H54 (cell line): ENCODE measurements at regions not wholly inside any gene's neighbourhood (a gene's known extent, or its start where the extent isn't known, plus 50 kb on each side); places are given as distances from the start of the nearest gene placed in this dataset.

ENCODE experiments used
- DNase-seq: peaks from one replicate; pipeline ENCODE4 v3.0.0; 2011; ENCODE audit warnings: low spot score, mixed read lengths; ENCODE audit not compliant: insufficient read length
- FAIRE-seq: peaks from 3 replicates; lab custom pipeline; 2011; peaks lifted over from hg19 to GRCh38; lab: Jason Lieb, UNC
- POLR2A ChIP-seq: IDR thresholded peaks from 2 replicates; pipeline ENCODE4 v1.6.1; 2011; ENCODE audit warnings: low read depth, mild to moderate bottlenecking, low read length

GRCh38 chr6:165999279-165999678 is 168.4 kb downstream of the TBXT start:
- FAIRE-seq, result no peak
- TF ChIP-seq POLR2A, result no peak
- no peak for DNase-seq

GRCh38 chr6:165998072-165998471 is 169.6 kb downstream of the TBXT start:
- DNase-seq, result no peak
- FAIRE-seq, result no peak
- no peak for TF ChIP-seq POLR2A

GRCh38 chr6:165991341-165991740 is 176.3 kb downstream of the TBXT start:
- FAIRE-seq (no peak), DNase-seq (no peak)
- TF ChIP-seq POLR2A, result no peak

- TF ChIP-seq POLR2A, result no peak
- FAIRE-seq (no peak), DNase-seq (no peak)
These were observed 177.4 kb downstream of the TBXT start for GRCh38 chr6:165990216-165990615.

- DNase-seq (no peak), FAIRE-seq (no peak)
- TF ChIP-seq POLR2A, result no peak
These were observed 178.7 kb downstream of the TBXT start for GRCh38 chr6:165988757-165989456.

GRCh38 chr6:165988302-165988756 is 179.3 kb downstream of the TBXT start:
- TF ChIP-seq POLR2A, result no peak
- no peak for DNase-seq
- FAIRE-seq, result no peak

- DNase-seq (peak; percentile 63), FAIRE-seq (no peak)
- no peak for TF ChIP-seq POLR2A
These were observed 180.0 kb downstream of the TBXT start for GRCh38 chr6:165987483-165988301.

- no peak for FAIRE-seq
- TF ChIP-seq POLR2A, result no peak
- no peak for DNase-seq
These were observed 180.7 kb downstream of the TBXT start for GRCh38 chr6:165986914-165987482.

GRCh38 chr6:165986311-165986913 is 181.2 kb downstream of the TBXT start:
- TF ChIP-seq POLR2A, result no peak
- DNase-seq (no peak), FAIRE-seq (no peak)

- FAIRE-seq (no peak), DNase-seq (no peak)
These were observed 181.8 kb downstream of the TBXT start for GRCh38 chr6:165985806-165986299.

GRCh38 chr6:165985281-165985805 is 182.3 kb downstream of the TBXT start:
- FAIRE-seq (no peak), DNase-seq (no peak)
- no peak for TF ChIP-seq POLR2A

More at GRCh38 chr6:165985806-165986299, 181.8 kb downstream of the TBXT start:
- no peak for TF ChIP-seq POLR2A

- FAIRE-seq (no peak), DNase-seq (no peak)
These were observed 182.8 kb downstream of the TBXT start for GRCh38 chr6:165984729-165985275.

More at GRCh38 chr6:165984729-165985275, 182.8 kb downstream of the TBXT start:
- TF ChIP-seq POLR2A, result no peak
